H9 (cell line): ENCODE measurements at regions not wholly inside any gene's neighbourhood (a gene's known extent, or its start where the extent isn't known, plus 50 kb on each side); places are given as distances from the start of the nearest gene placed in this dataset.

ENCODE experiments used
- DNase-seq: peaks from one replicate; pipeline ENCODE4 v3.0.0-alpha.2; 2017
- H2AFZ ChIP-seq: one replicate; pipeline ENCODE4 v1.6.1; 2013; ENCODE audit warnings: mild to moderate bottlenecking, low read length, control low read depth, moderate library complexity
- H2AK5ac ChIP-seq: 2 replicates; pipeline ENCODE4 v1.6.1; 2013; ENCODE audit warnings: low read length, control low read depth, mixed read lengths; ENCODE audit not compliant: insufficient read length
- H2BK120ac ChIP-seq: one replicate; pipeline ENCODE4 v1.6.1; 2013; ENCODE audit warnings: low read depth, mild to moderate bottlenecking, low read length, control low read depth, inconsistent platforms; ENCODE audit not compliant: poor library complexity, severe bottlenecking
- H2BK12ac ChIP-seq: 2 replicates; pipeline ENCODE4 v1.6.1; 2013; ENCODE audit warnings: low read length, control low read depth, mixed read lengths, low read depth; ENCODE audit not compliant: insufficient read length
- H2BK15ac ChIP-seq: 2 replicates; pipeline ENCODE4 v1.6.1; 2013; ENCODE audit warnings: low read depth, low read length, control low read depth
- H2BK20ac ChIP-seq: one replicate; pipeline ENCODE4 v1.6.1; 2013; ENCODE audit warnings: low read depth, mild to moderate bottlenecking, low read length, control low read depth, inconsistent platforms; ENCODE audit not compliant: poor library complexity, severe bottlenecking
- H2BK5ac ChIP-seq: 2 replicates; pipeline ENCODE4 v1.6.1; 2013; ENCODE audit warnings: low read length, control low read depth, mixed read lengths; ENCODE audit not compliant: insufficient read length
- H3K14ac ChIP-seq: 2 replicates; pipeline ENCODE4 v1.6.1; 2013; ENCODE audit warnings: low read length, control low read depth; ENCODE audit not compliant: insufficient read depth
- H3K18ac ChIP-seq: 2 replicates; pipeline ENCODE4 v1.6.1; 2013; ENCODE audit warnings: low read depth, mild to moderate bottlenecking, mixed read lengths, low read length, control low read depth; ENCODE audit not compliant: insufficient read length
- H3K23ac ChIP-seq: 2 replicates; pipeline ENCODE4 v1.6.1; 2013; ENCODE audit warnings: low read length, control low read depth, mixed read lengths, low read depth; ENCODE audit not compliant: insufficient read length
- H3K23me2 ChIP-seq: 2 replicates; pipeline ENCODE4 v1.6.1; 2013; ENCODE audit warnings: low read depth, mild to moderate bottlenecking, mixed read lengths, low read length, control low read depth; ENCODE audit not compliant: insufficient read length, poor library complexity, severe bottlenecking
- H3K27ac ChIP-seq: 2 replicates; pipeline ENCODE4 v1.5.1; 2013; ENCODE audit warnings: low read length, control low read depth, mixed read lengths, low read depth; ENCODE audit not compliant: insufficient read length
- H3K27me3 ChIP-seq: 2 replicates; pipeline ENCODE4 v1.6.1; 2013; ENCODE audit warnings: low read length, control low read depth, inconsistent platforms; ENCODE audit not compliant: insufficient read depth
- H3K4ac ChIP-seq: 2 replicates; pipeline ENCODE4 v1.6.1; 2013; ENCODE audit warnings: low read depth, mild to moderate bottlenecking, control low read depth, inconsistent platforms, low read length, moderate library complexity
- H3K4me1 ChIP-seq: 2 replicates; pipeline ENCODE4 v1.6.1; 2013; ENCODE audit warnings: low read length, control low read depth, inconsistent platforms; ENCODE audit not compliant: insufficient read depth
- H3K4me2 ChIP-seq: 2 replicates; pipeline ENCODE4 v1.6.1; 2013; ENCODE audit warnings: low read length, control low read depth, mixed read lengths; ENCODE audit not compliant: insufficient read length, insufficient read depth
- H3K56ac ChIP-seq: 2 replicates; pipeline ENCODE4 v1.6.1; 2013; ENCODE audit warnings: low read depth, mild to moderate bottlenecking, mixed read lengths, low read length, control low read depth; ENCODE audit not compliant: insufficient read length
- H3K79me1 ChIP-seq: 2 replicates; pipeline ENCODE4 v1.6.1; 2013; ENCODE audit warnings: low read depth, mild to moderate bottlenecking, moderate library complexity, low read length, control low read depth, inconsistent platforms; ENCODE audit not compliant: insufficient read depth, poor library complexity, severe bottlenecking
- H3K79me2 ChIP-seq: 2 replicates; pipeline ENCODE4 v1.6.1; 2013; ENCODE audit warnings: low read length, control low read depth, inconsistent platforms; ENCODE audit not compliant: insufficient read depth
- H3K9ac ChIP-seq: 2 replicates; pipeline ENCODE4 v1.6.1; 2013; ENCODE audit warnings: low read length, control low read depth, mixed read lengths; ENCODE audit not compliant: insufficient read length; ENCODE audit errors: extremely low read depth
- H3K9me3 ChIP-seq: one replicate; pipeline ENCODE4 v1.6.1; 2013; ENCODE audit warnings: low read depth, low read length, inconsistent platforms; ENCODE audit not compliant: control insufficient read depth
- H3T11ph ChIP-seq: one replicate; pipeline ENCODE4 v1.6.1; 2013; ENCODE audit warnings: mild to moderate bottlenecking, low read length, control low read depth, inconsistent platforms
- H4K20me1 ChIP-seq: one replicate; pipeline ENCODE4 v1.6.1; 2013; ENCODE audit not compliant: control insufficient read depth, insufficient read length, insufficient read depth
- H4K5ac ChIP-seq: 2 replicates; pipeline ENCODE4 v1.6.1; 2013; ENCODE audit warnings: low read depth, mild to moderate bottlenecking, mixed read lengths, low read length, control low read depth; ENCODE audit not compliant: insufficient read length
- H4K8ac ChIP-seq: replicated peaks from 2 replicates; pipeline ENCODE4 v1.6.1; 2013; ENCODE audit warnings: low read length, control low read depth, mixed read lengths, low read depth; ENCODE audit not compliant: insufficient read length
- H4K91ac ChIP-seq: 2 replicates; pipeline ENCODE4 v1.6.1; 2013; ENCODE audit warnings: low read depth, mild to moderate bottlenecking, moderate library complexity, mixed read lengths, low read length, control low read depth; ENCODE audit not compliant: insufficient read length
- H3K27ac Mint-ChIP-seq, 3 experiments: 2 replicates in 2 of 3; 3 replicates in 1 of 3; pipeline ENCODE4 v1.8.0; 2020 to 2021; ENCODE audit warnings: mixed read lengths in 3 of 3, mild to moderate bottlenecking in 1 of 3, moderate library complexity in 1 of 3
- H3K27me3 Mint-ChIP-seq: 2 replicates; pipeline ENCODE4 v1.8.0; 2021; ENCODE audit warnings: low read depth, mild to moderate bottlenecking, moderate library complexity, mixed read lengths
- H3K36me3 Mint-ChIP-seq, 3 experiments: 2 replicates in 2 of 3; 3 replicates in 1 of 3; pipeline ENCODE4 v1.8.0; 2020 to 2021; ENCODE audit warnings: low read depth in 3 of 3, mixed read lengths in 3 of 3; ENCODE audit not compliant: insufficient read depth in 1 of 3
- H3K4me1 Mint-ChIP-seq, 2 experiments: 2 replicates each; pipeline ENCODE4 v1.8.0; 2020; ENCODE audit warnings: mixed read lengths in 2 of 2
- H3K4me3 Mint-ChIP-seq, 2 experiments: 2 replicates in 1 of 2; 3 replicates in 1 of 2; pipeline ENCODE4 v1.8.0; 2020 to 2021; ENCODE audit warnings: mild to moderate bottlenecking in 2 of 2, mixed read lengths in 2 of 2, moderate library complexity in 1 of 2
- H3K9me3 Mint-ChIP-seq, 2 experiments: 2 replicates in 1 of 2; 3 replicates in 1 of 2; pipeline ENCODE4 v1.8.0; 2020; ENCODE audit warnings: mild to moderate bottlenecking in 2 of 2, mixed read lengths in 2 of 2, moderate library complexity in 1 of 2
- TF ChIP-seq, protein P1 (sequence below): fragments of 200-600 bp; sonication (generic); conservative IDR thresholded peaks from 3 replicates; pipeline ENCODE4 v1.8.0; 2021; ENCODE audit warnings: antibody characterized with exemption, mild to moderate bottlenecking

DNA sequence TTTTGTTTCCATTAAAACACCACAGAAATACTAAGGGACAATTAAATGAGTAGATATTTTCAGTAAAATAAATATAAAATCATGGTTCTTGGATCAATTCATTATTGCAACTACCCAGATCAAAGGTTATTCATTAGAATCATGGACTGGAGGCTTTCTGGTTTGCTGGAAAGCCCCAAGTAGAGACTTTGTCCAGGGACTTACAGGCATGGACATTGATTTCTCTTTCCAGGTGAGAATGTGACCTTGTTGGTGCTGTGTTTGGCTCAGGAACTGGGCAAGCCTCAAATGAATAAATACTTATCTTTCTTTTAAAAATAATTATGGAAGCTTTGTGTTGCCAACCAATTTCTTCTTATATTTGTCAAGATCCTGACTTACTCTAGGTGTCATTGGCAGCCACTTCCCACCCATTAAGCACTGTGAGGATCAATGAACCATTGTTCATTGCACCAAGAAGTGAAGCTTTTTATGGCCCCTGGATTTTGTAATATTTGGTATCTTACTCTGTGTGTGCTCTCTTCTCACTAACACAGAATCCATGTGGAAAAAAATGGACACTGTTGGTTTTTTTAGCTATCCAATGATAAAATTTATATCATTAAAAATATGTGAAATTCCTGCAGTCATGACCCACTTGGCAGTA lies 205.8 kb upstream of the NRXN1 start:
- H3K4me2 ChIP-seq, result no peak overlapping the region
- H3K27me3 Mint-ChIP-seq, result no peaks in the 10 kb centered on the region

More for the DNA sequence above, 205.8 kb upstream of the NRXN1 start:
- no peak overlapping the region for H2AK5ac ChIP-seq
- no peak overlapping the region for H2BK120ac ChIP-seq
- H2BK20ac ChIP-seq, result no peak overlapping the region
- no peak for DNase-seq
- H3K4ac ChIP-seq, result no peak overlapping the region
- H3K9me3 ChIP-seq, result no peaks in the 10 kb centered on the region
- Mint-ChIP-seq H3K4me1 (peaks cover 4 to 7% of the 10 kb centered on the region in 2 experiments; a peak in 3 of 4 replicates), H3K27ac (no peak overlapping the region), H3K9me3 (peaks cover 19 to 23% of the 10 kb centered on the region in 2 experiments), H3K36me3 (peaks cover 8 to 25% (median 18%) of the 10 kb centered on the region in 3 experiments), H3K4me3 (no peak overlapping the region)
- no peaks in the 10 kb centered on the region for H3K23me2 ChIP-seq
- no peak overlapping the region for H4K91ac ChIP-seq
- H2BK15ac ChIP-seq, result no peak overlapping the region
- no peak overlapping the region for H2BK12ac ChIP-seq
- no peak overlapping the region for H3K56ac ChIP-seq
- H4K5ac ChIP-seq, result no peak overlapping the region
- no peak overlapping the region for H3T11ph ChIP-seq
- no peaks in the 10 kb centered on the region for H3K79me1 ChIP-seq
- no peak overlapping the region for H2AFZ ChIP-seq
- no peak overlapping the region for H3K27ac ChIP-seq
- H3K4me1 ChIP-seq, result no peaks in the 10 kb centered on the region
- H3K9ac ChIP-seq, result no peak overlapping the region
- no peaks in the 10 kb centered on the region for H4K20me1 ChIP-seq
- H3K23ac ChIP-seq, result no peak overlapping the region
- no peaks in the 10 kb centered on the region for H3K27me3 ChIP-seq
- no peak overlapping the region for H4K8ac ChIP-seq
- no peak overlapping the region for H2BK5ac ChIP-seq
- no peak overlapping the region for H3K18ac ChIP-seq
- H3K14ac ChIP-seq, result no peak overlapping the region
- H3K79me2 ChIP-seq, result no peaks in the 10 kb centered on the region
- TF ChIP-seq, protein P1, sequence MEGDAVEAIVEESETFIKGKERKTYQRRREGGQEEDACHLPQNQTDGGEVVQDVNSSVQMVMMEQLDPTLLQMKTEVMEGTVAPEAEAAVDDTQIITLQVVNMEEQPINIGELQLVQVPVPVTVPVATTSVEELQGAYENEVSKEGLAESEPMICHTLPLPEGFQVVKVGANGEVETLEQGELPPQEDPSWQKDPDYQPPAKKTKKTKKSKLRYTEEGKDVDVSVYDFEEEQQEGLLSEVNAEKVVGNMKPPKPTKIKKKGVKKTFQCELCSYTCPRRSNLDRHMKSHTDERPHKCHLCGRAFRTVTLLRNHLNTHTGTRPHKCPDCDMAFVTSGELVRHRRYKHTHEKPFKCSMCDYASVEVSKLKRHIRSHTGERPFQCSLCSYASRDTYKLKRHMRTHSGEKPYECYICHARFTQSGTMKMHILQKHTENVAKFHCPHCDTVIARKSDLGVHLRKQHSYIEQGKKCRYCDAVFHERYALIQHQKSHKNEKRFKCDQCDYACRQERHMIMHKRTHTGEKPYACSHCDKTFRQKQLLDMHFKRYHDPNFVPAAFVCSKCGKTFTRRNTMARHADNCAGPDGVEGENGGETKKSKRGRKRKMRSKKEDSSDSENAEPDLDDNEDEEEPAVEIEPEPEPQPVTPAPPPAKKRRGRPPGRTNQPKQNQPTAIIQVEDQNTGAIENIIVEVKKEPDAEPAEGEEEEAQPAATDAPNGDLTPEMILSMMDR, result no peak
